KOPT-K1 (cell line): ENCODE measurements at regions not wholly inside any gene's neighbourhood (a gene's known extent, or its start where the extent isn't known, plus 50 kb on each side); places are given as distances from the start of the nearest gene placed in this dataset.

ENCODE experiments used
- H3K27ac ChIP-seq: fragments of 200-600 bp; sonication (generic); 2 replicates; pipeline ENCODE4 v1.5.1; 2016; ENCODE audit warnings: antibody characterized with exemption, mild to moderate bottlenecking, low read depth, low read length; ENCODE audit not compliant: poor library complexity, severe bottlenecking
- H3K36me3 ChIP-seq: fragments of 200-600 bp; sonication (generic); 2 replicates; pipeline ENCODE4 v1.5.1; 2017; ENCODE audit warnings: antibody characterized with exemption, mild to moderate bottlenecking, low read length, moderate library complexity; ENCODE audit not compliant: insufficient read depth
- H3K9me3 ChIP-seq: fragments of 200-600 bp; sonication (generic); 2 replicates; pipeline ENCODE4 v1.5.1; 2017; ENCODE audit warnings: antibody characterized with exemption, low read length, mild to moderate bottlenecking; ENCODE audit not compliant: insufficient read depth, poor library complexity, severe bottlenecking

DNA sequence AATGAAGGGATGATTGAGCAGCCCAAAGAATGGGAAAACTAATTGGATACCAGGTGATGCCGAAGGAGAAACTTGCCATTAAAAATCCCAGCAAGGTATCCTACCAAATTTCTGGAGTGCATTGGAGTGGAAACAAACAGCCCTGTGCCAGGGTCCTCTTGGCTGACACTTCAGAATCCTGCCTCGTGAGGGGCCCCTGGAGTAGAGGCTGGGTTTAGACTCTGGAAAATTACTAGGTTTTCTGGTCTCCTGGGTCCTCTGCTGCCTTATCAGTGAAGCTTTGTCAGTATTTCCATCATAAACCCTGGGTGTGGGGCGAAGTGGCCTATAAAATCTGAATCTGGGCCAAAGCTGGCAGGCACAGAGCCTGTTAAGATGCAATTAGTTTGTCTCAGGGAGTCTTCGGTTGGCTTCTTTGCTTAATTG is 289.2 kb upstream of the USP24 start:
- Histone ChIP-seq H3K27ac (no peak overlapping the region), H3K36me3 (no peaks in the 10 kb centered on the region), H3K9me3 (no peaks in the 10 kb centered on the region)

DNA sequence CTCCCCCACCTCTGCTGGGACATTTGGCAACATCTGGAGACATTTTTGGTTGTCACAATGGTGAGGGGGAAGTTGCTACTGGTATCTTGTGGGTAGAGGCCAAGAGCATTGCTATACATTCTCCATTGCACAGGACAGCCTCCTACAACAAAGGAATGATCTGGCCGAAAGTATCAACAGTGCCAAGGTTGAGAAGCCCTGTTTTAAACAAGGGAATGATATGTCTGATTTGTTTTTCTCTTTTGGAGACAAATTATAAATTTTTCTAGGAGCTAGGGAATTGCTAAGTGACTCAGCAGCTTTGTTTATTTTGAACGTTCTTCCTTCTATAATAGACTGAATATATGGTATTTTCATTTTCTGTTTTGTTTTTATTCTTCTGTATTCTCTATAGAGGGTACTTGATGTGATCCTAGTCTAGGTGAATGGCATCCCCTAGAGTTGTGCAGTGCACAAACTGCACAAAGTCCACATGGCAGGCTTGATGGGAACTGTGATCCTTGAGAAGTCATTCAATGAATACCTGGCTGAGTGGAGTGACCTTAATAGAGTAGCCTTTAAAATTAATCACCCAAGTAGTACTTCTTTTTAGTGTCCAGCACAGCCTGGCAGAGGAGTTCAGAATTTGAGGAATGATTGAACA is 288.6 kb upstream of the USP24 start:
- no peak overlapping the region for H3K27ac ChIP-seq
- no peaks in the 10 kb centered on the region for H3K9me3 ChIP-seq
- no peaks in the 10 kb centered on the region for H3K36me3 ChIP-seq

DNA sequence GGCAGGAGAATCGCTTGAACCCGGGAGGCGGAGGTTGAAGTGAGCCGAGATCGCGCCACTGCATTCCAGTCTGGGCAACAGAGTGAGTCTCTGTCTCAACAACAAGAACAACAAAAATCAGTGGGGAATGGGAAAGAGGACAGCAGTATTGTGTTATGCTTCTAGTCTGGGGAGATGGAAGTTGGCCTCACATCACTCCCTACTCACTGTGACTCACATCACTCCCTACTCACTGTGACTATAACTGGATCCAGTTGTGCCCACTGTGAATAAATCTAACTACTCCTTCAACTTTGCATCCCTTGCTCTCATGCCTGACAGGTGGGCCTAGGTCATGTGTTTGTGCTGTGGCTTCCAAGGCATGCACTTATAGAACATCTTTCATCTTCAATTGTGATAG is 285.4 kb upstream of the USP24 start:
- Histone ChIP-seq H3K9me3 (no peaks in the 10 kb centered on the region), H3K36me3 (no peaks in the 10 kb centered on the region), H3K27ac (no peak overlapping the region)

DNA sequence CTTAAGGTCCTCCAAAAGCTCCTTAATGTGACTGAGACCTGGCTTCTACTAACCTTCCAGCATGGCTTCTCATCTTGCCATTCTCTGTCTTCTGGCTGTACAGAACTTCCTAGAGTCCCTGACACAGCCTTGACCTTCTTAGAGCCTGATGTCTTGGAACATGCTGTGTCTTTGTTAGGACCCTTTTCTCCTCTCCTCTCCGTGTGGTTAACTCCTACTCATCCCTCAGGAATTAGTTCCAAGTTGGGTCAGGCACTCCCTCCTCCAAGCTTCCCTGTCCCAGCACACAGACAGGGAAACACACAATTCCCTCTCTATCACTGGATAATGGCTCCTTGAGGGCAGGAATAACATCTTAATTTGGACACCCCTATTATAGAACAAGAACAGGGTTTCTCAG is 275.4 kb upstream of the USP24 start:
- no peak overlapping the region for H3K27ac ChIP-seq
- no peaks in the 10 kb centered on the region for H3K9me3 ChIP-seq

DNA sequence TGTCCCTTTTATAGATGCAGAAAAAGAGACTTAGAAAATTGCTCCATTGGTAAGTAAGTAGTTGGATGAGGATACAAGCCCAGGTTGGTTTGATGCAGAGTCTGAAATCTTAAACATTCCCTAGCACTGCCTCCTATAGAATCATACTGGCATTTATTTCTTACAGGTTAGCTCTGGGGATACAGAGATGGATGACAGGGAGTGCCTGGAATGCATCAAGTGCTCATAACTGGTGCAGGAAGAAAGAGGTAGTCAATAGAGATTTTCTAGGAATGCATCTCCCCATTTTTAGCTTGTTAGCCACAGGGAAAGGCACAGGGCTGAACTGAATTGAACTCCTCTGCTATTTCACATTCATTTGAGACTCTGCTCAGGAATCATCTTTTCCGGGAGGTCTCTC is 269.0 kb upstream of the USP24 start:
- Histone ChIP-seq H3K27ac (no peak overlapping the region), H3K9me3 (no peaks in the 10 kb centered on the region), H3K36me3 (no peaks in the 10 kb centered on the region)

More for the DNA sequence above, 275.4 kb upstream of the USP24 start:
- H3K36me3 ChIP-seq: no peaks in the 10 kb centered on the region

DNA sequence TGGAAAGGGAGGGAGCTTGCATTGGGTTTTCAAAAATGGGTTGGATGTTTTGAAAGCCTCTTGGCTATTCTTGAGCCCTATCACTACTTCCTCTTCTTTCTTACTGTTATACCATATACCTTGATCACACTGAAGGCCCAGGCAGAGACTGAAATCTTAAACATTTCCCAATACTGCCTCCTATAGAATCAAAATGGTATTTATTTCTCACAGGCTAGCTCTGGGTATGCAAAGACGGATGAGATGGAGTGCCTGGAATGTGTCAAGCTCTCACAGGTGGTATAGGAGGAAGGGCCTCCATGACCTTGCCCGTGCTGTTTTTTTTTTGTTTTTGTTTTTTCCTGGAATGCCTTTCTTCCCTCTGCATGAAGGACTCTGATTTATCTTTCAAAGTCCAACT is 268.4 kb upstream of the USP24 start:
- Histone ChIP-seq H3K27ac (no peak overlapping the region), H3K36me3 (no peaks in the 10 kb centered on the region)

DNA sequence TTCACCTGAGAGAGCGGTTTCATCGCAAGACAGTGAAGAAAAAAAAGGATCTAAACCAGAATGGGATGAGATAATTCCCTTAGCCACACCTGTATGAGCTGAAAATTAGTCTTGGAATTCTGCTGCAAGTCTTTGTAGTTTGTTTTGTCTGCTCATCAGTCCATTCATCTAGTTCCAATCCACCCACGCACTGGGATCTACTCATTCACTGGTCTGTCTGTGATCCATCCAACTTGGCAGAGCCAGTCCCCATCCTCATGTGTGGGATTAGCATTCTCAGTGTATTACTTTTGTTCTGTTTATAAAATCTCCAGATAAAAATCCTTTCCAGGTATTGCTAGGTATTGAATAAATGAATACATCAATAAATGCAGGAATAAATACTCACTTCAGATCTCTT is 266.5 kb upstream of the USP24 start:
- Histone ChIP-seq H3K27ac (no peak overlapping the region), H3K36me3 (no peaks in the 10 kb centered on the region), H3K9me3 (no peaks in the 10 kb centered on the region)

More for the DNA sequence above, 268.4 kb upstream of the USP24 start:
- H3K9me3 ChIP-seq: no peaks in the 10 kb centered on the region

DNA sequence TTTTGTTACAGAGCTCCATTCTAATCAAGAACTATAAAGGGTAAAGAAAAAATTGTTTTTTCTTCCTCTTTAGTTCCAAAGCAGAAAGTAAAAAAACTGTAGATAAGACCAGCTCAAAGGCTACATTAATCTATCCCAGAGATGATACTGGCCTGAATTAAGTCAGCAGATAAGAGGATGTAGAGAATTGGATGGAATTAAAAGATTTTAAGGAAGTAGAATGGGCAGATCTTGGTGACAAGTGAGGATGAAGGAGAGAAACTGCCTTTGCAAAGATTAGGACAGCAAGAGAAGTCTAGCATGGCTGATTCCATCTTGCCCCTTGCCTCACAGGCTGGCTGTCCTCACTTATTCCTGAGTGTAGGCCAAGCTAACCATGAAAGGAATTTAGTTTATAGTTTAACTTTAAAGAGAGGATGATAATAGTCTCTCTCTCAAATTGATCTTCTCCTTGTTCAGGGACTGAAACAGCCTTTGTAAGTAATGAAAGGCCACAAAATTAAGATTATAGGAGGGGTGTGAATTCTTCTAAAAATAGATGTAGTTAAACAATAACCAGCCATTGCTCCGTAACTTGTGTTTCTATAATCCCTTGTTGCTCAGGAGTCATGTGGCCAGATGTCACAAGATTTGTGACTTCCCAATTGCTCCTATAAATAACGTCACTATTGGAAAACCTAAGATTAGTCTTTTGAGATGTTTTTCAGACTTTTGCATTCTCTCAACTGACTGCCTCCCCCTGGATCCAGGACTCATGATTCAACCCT is 265.0 kb upstream of the USP24 start:
- H3K27ac ChIP-seq: no peak overlapping the region
- H3K36me3 ChIP-seq: no peaks in the 10 kb centered on the region
- no peaks in the 10 kb centered on the region for H3K9me3 ChIP-seq

DNA sequence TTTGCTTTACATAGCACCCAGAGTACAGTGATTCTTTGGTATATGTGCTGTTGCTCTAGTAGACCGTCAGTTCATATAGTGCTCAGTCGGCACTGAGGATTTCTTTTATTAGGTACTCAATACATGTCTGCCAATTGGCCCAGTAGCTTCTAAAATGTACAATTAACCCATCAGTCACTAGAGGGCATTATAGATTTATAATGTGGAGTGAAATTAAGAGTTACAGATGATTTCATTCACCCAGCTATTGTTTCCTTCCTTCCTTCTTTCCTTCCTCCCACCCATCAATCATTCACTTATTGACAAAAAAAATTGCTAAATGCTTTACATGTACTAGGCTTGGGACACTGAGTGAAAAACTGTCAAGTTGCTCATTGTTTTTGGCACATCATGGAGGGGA is 263.6 kb upstream of the USP24 start:
- Histone ChIP-seq H3K36me3 (no peaks in the 10 kb centered on the region), H3K9me3 (no peaks in the 10 kb centered on the region), H3K27ac (no peak overlapping the region)

DNA sequence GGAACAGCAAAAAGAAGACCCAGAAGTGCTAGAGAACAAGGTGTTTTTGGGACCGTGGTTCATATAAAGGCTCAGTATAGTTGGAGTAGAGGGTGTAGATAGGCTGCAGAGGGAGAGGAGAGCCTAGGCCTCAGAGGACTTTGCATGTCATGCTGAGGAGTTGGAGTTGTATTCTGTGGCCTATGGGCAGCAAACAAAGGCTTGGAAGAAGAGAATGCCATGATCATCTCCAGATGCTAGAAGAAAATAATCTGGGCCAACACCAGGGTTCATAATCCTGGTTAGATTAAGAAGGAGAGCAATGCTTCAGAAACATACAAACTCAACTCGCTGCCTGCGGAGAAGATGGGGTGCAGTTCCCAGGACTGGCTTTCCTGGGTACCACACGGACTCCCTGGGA is 262.8 kb upstream of the USP24 start:
- Histone ChIP-seq H3K27ac (no peak overlapping the region), H3K36me3 (no peaks in the 10 kb centered on the region), H3K9me3 (no peaks in the 10 kb centered on the region)

DNA sequence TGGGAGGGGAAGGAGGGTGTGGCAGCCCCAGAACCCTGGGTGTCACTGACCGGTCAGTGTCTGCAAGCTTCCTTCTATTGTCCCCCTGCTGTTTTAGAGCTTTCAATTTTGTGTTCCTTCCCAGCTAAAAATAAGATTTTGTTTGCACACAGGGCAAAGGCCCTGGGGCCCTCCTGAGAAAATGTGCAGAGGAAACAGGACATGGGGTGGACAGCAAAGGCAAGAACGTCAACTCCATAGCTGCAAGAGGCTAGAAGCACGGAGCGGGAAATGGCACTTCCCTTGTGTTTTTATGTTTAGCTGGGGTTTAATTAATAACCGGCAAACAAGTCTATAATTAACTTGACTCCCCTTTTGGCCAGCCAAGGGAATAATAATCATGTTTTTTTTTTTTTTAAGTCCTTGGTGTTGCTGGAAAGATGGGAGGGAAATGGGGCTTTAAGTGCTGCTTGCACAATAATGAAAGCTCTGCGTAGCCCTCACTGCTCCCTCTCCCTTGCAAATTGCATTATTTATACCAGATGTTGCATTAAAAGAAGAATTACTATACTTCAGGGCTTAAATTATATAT is 261.4 kb upstream of the USP24 start:
- Histone ChIP-seq H3K27ac (no peak overlapping the region), H3K36me3 (no peaks in the 10 kb centered on the region), H3K9me3 (no peaks in the 10 kb centered on the region)

DNA sequence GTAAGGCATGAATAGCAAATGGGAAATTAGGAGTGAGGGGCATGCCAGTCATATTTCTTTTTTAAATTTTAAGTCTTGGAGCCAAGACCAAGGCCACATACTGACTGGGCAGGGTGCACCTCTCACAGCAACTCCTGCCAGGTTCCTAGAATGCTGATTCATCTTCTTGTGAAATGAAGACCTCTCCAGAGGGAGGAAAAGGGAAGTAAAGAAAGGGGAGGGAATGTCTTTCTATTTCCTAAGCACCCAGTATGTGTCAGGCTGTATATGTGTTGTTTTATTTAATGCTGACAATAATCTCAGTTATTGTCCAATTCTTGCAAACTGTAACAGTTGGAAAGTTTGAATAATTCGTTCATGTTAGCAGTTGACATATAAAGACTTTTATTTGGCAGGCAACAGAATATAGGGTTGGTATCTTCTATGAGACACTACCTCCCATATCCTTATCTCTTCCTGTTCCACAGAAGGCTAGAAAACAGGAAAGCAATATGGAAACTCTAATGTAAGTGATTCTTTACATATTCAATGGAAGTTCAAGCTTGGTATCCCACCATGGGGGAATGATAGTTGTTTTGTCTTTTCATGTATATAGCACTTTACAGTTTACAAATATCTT is 259.1 kb upstream of the USP24 start:
- Histone ChIP-seq H3K27ac (no peak overlapping the region), H3K36me3 (no peaks in the 10 kb centered on the region), H3K9me3 (no peaks in the 10 kb centered on the region)

DNA sequence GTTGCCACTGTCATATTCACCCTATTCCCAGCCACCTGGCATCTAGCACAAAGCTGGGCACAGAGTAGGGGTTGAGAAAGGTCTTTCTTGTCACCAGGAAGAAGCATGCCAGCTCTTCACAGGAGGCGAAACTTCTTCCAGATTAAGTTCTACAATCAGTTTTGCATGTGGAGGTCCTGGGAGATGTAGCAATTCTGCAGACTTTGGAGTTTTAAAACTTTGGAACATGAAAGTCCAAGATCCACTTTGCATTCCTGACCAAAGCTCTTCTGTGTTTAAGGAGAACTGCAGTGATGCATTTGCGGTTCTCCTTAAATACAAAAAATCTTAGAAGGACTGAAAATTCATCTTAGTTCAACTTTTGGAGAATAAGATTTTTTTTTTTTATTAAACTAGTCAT is 258.5 kb upstream of the USP24 start:
- H3K36me3 ChIP-seq: no peaks in the 10 kb centered on the region
- H3K27ac ChIP-seq: no peak overlapping the region
- no peaks in the 10 kb centered on the region for H3K9me3 ChIP-seq

DNA sequence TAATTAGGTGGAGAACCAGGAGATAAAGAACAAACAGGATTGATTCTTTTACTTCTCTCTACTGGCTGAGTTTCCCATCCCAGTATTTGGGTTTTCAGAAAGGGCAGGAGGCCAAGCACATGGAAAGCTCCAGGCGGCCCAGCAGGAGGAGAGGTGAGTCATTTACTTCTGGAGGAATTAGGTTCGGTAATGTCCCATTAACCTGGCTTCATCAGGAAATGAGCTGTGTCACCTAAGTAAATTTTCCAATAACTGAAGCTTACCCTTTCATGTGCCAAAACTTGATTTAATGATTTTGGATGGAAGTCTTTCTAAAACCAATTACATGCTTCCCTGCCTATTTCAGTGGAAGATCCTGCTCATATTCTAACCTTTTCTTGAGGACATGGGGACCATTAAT is 257.6 kb upstream of the USP24 start:
- Histone ChIP-seq H3K27ac (no peak overlapping the region), H3K36me3 (no peaks in the 10 kb centered on the region), H3K9me3 (no peaks in the 10 kb centered on the region)

DNA sequence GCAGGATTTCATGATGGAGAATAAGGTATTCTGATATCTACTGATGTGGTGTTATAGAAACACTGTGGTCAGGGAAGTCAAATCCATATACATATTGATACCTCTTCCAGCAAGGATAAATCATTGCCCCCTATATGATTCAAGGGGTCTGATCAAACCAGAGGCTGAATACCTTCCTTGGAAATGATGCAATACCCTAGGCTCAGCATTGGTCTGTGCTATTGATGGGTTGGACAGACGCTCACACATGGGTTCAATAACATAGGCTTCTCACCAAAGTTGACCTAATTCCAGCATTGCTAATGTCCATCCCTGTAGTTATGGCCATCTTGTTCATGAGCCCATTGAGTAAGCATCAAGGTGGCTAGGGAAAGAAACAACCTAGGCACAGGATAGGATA is 257.0 kb upstream of the USP24 start:
- Histone ChIP-seq H3K27ac (no peak overlapping the region), H3K36me3 (no peaks in the 10 kb centered on the region), H3K9me3 (no peaks in the 10 kb centered on the region)
